GM12878 (cell line): ENCODE measurements at regions not wholly inside any gene's neighbourhood (a gene's known extent, or its start where the extent isn't known, plus 50 kb on each side); places are given as distances from the start of the nearest gene placed in this dataset.

Experiments
- ATAC-seq: fragments of 200-7000 bp; cut with Tn5 transposase; 3 replicates; pipeline ENCODE4 v1.9.1; 2020; ENCODE audit warnings: mild to moderate bottlenecking, moderate library complexity
- BruUV-seq: library from RNA; stranded (reverse); fragments of 400-500 nt; replicated peaks from 2 replicates; lab custom pipeline; 2021; lab: Mats Ljungman, UMichigan
- CTCF ChIA-PET: fragments of 300-600 bp; sonication (Branson Sonifier 250); formaldehyde crosslinking; extraction: SDS; loops from one replicate; lab custom pipeline; 2021; ENCODE audit warnings: inconsistent platforms; lab: Yijun Ruan, JAX
- POLR2A ChIA-PET: fragments of 350-600 bp; formaldehyde crosslinking; extraction: SDS; loops from one replicate; lab custom pipeline; 2021; ENCODE audit warnings: inconsistent platforms; lab: Charles Lee
- RAD21 ChIA-PET: fragments of 300-600 bp; sonication (Branson Sonifier 250); formaldehyde crosslinking; loops from one replicate; lab custom pipeline; 2023; ENCODE audit warnings: antibody characterized with exemption; ENCODE audit not compliant: unreplicated experiment; lab: Charles Lee
- SMC1A ChIA-PET: fragments of 300-600 bp; sonication (Branson Sonifier 250); formaldehyde crosslinking; loops from one replicate; lab custom pipeline; 2023; ENCODE audit not compliant: unreplicated experiment, uncharacterized antibody; lab: Charles Lee
- DNase-seq: peaks from one replicate; pipeline ENCODE4 v3.0.0-alpha.2; 2011; ENCODE audit warnings: low read depth, low spot score
- FAIRE-seq: peaks from 3 replicates; lab custom pipeline; 2011; peaks lifted over from hg19 to GRCh38; lab: Jason Lieb, UNC
- H2AFZ ChIP-seq: 2 replicates; pipeline ENCODE4 v1.6.0; 2011; ENCODE audit warnings: low read depth, low read length, control low read depth; ENCODE audit not compliant: control insufficient read depth
- H3K27ac ChIP-seq: 2 replicates; pipeline ENCODE4 v1.5.1; 2011; ENCODE audit warnings: control low read depth; ENCODE audit not compliant: control insufficient read depth, insufficient read depth
- H3K27me3 ChIP-seq, 2 experiments: replicated peaks in 1 of 2; 2 replicates each; pipeline versions ENCODE4 v1.6.0 to v1.6.1; 2011; ENCODE audit warnings: low read length in 1 of 2; ENCODE audit not compliant: control insufficient read depth in 2 of 2, insufficient read depth in 2 of 2
- H3K36me3 ChIP-seq, 2 experiments: 2 replicates each; pipeline ENCODE4 v1.5.1; 2011; ENCODE audit warnings: low read length in 1 of 2; ENCODE audit not compliant: control insufficient read depth in 2 of 2, insufficient read depth in 2 of 2
- H3K4me1 ChIP-seq: 2 replicates; pipeline ENCODE4 v1.6.1; 2011; ENCODE audit warnings: mild to moderate bottlenecking, low read length, moderate library complexity, mixed read lengths; ENCODE audit not compliant: control insufficient read depth, insufficient read depth
- H3K4me2 ChIP-seq: 2 replicates; pipeline ENCODE4 v1.6.0; 2011; ENCODE audit warnings: control low read depth; ENCODE audit not compliant: control insufficient read depth, insufficient read depth
- H3K4me3 ChIP-seq: fragments of 200-600 bp; sonication (generic); 2 replicates; pipeline ENCODE4 v1.5.1; 2016
- H3K79me2 ChIP-seq: 2 replicates; pipeline ENCODE4 v1.6.0; 2011; ENCODE audit warnings: low read length; ENCODE audit not compliant: control insufficient read depth, insufficient read depth
- H3K9ac ChIP-seq: 2 replicates; pipeline ENCODE4 v1.8.0; 2011; ENCODE audit warnings: low read length, control low read depth, mixed read lengths; ENCODE audit not compliant: control insufficient read depth, insufficient read depth
- H3K9me3 ChIP-seq: replicated peaks from 3 replicates; pipeline ENCODE4 v1.5.1; 2011; ENCODE audit warnings: mild to moderate bottlenecking, low read length; ENCODE audit not compliant: control insufficient read depth, insufficient read depth
- H4K20me1 ChIP-seq: 2 replicates; pipeline ENCODE4 v1.6.0; 2011; ENCODE audit not compliant: control insufficient read depth, insufficient read depth
- BRCA1 ChIP-seq: IDR thresholded peaks from 2 replicates; pipeline ENCODE4 v1.6.1; 2011; ENCODE audit warnings: low read depth, low read length, improper control_type of control experiment
- CEBPB ChIP-seq, 2 experiments: fragments of 150-350 bp in 1 of 2; IDR thresholded peaks; 2 replicates each; pipeline ENCODE4 v1.6.1; 2012 to 2014; ENCODE audit warnings: low read depth in 2 of 2, low read length in 2 of 2, borderline replicate concordance in 1 of 2, inconsistent platforms in 1 of 2
- FOS ChIP-seq: IDR thresholded peaks from 3 replicates; pipeline ENCODE4 v1.6.1; 2011; ENCODE audit warnings: borderline replicate concordance; ENCODE audit not compliant: insufficient read length; ENCODE audit errors: extremely low read depth
- GABPA ChIP-seq: IDR thresholded peaks from 2 replicates; pipeline ENCODE4 v1.6.1; 2014; ENCODE audit warnings: antibody characterized with exemption, low read depth, mild to moderate bottlenecking, inconsistent platforms
- HDAC6 ChIP-seq: fragments of 200-600 bp; sonication (generic); IDR thresholded peaks from one replicate; pipeline ENCODE4 v1.8.0; 2017; ENCODE audit warnings: antibody characterized with exemption; ENCODE audit not compliant: unreplicated experiment
- HDGF ChIP-seq: fragments of 450-650 bp; IDR thresholded peaks from 2 replicates; pipeline ENCODE4 v1.6.1; 2016; ENCODE audit warnings: antibody characterized with exemption
- IKZF2 ChIP-seq, 2 experiments: fragments of 450-650 bp; IDR thresholded peaks; 2 replicates each; pipeline ENCODE4 v1.6.1; 2017; ENCODE audit warnings: mild to moderate bottlenecking in 2 of 2, moderate library complexity in 2 of 2
- MTA2 ChIP-seq: fragments of 450-650 bp; IDR thresholded peaks from 2 replicates; pipeline ENCODE4 v1.6.1; 2016; ENCODE audit warnings: low read depth, mild to moderate bottlenecking, moderate library complexity
- PAX5 ChIP-seq: IDR thresholded peaks from 2 replicates; pipeline ENCODE4 v1.6.1; 2011; ENCODE audit warnings: low read depth, low read length, borderline replicate concordance
- RELA ChIP-seq: fragments of 450-650 bp; IDR thresholded peaks from 2 replicates; pipeline ENCODE4 v1.8.0; 2014; ENCODE audit warnings: borderline replicate concordance; ENCODE audit not compliant: partially characterized antibody
- SMAD1 ChIP-seq: fragments of 450-650 bp; IDR thresholded peaks from 2 replicates; pipeline ENCODE4 v1.6.1; 2018; ENCODE audit warnings: mild to moderate bottlenecking, low read depth; ENCODE audit not compliant: partially characterized antibody
- SMC3 ChIP-seq: IDR thresholded peaks from 2 replicates; pipeline ENCODE4 v1.6.1; 2011; ENCODE audit warnings: low read length, improper control_type of control experiment, borderline replicate concordance
- YY1 ChIP-seq: IDR thresholded peaks from 2 replicates; pipeline ENCODE4 v1.6.1; 2011; ENCODE audit warnings: low read depth, mild to moderate bottlenecking, low read length
- ZNF217 ChIP-seq: fragments of 450-650 bp; IDR thresholded peaks from 2 replicates; pipeline ENCODE4 v1.6.1; 2017; ENCODE audit warnings: antibody characterized with exemption, mild to moderate bottlenecking
- WGBS: methylation state at CpG from one replicate; pipeline ENCODE4 v1.1.6; 2016; ENCODE audit warnings: low lambda C conversion rate; ENCODE audit not compliant: insufficient replicate concordance, insufficient coverage; ENCODE audit errors: missing lambda C conversion rate; 5-methylcytosine and 5-hydroxymethylcytosine counted together
- in situ Hi-C: fragments of 300-500 bp; cut with MboI; formaldehyde crosslinking; loops from 9 replicates; pipeline ENCODE4 v1.14.3; 2018; ENCODE audit warnings: mixed read lengths
- intact Hi-C: fragments of 100-400 bp; cut with micrococcal nuclease; formaldehyde crosslinking; loops from one replicate; pipeline ENCODE4 v1.14.2; 2022; ENCODE audit not compliant: unreplicated experiment
- TF ChIP-seq, protein P1 (sequence below): IDR thresholded peaks from 2 replicates; pipeline ENCODE4 v1.6.1; 2012; ENCODE audit warnings: mild to moderate bottlenecking, low read depth, low read length

DNA sequence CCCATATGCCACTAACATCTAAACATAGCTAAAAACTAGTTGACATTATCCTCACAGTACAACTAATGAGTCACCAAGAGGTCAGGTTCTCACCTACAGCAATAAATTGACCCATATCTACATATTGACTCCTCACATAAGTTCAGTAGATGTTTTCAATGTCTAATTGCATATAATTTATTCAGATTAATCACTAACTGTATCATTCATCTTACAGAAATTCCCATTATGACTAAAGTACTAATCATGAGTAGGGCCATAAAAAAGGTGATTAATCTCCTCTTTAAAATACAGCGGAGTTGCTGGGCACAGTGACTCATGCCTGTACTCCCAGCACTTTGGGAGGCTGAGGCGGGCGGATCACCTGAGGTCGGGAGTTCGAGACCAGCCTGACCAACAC, 82.4 kb upstream of the ST3GAL6 start:
- Histone ChIP-seq H3K27me3 (no peaks in the 10 kb centered on the region), H3K9me3 (no peaks in the 10 kb centered on the region; the same call in 2 of the 3 replicates), H3K36me3 (no peaks in the 10 kb centered on the region), H3K9ac (no peak overlapping the region), H3K4me3 (no peak overlapping the region), H4K20me1 (no peaks in the 10 kb centered on the region), H3K4me1 (no peaks in the 10 kb centered on the region), H2AFZ (no peak overlapping the region), H3K4me2 (no peak overlapping the region), H3K79me2 (no peaks in the 10 kb centered on the region), H3K27ac (no peak overlapping the region)
- RAD21 ChIA-PET: no interaction called here
- BruUV-seq: no TSS peak
- DNase-seq (no peak), FAIRE-seq (no peak), ATAC-seq (no peak)
- intact Hi-C loops: no loop called here
- 85% methylated on average over 5 of the region's 5 CpGs for WGBS
- TF ChIP-seq, protein P1, sequence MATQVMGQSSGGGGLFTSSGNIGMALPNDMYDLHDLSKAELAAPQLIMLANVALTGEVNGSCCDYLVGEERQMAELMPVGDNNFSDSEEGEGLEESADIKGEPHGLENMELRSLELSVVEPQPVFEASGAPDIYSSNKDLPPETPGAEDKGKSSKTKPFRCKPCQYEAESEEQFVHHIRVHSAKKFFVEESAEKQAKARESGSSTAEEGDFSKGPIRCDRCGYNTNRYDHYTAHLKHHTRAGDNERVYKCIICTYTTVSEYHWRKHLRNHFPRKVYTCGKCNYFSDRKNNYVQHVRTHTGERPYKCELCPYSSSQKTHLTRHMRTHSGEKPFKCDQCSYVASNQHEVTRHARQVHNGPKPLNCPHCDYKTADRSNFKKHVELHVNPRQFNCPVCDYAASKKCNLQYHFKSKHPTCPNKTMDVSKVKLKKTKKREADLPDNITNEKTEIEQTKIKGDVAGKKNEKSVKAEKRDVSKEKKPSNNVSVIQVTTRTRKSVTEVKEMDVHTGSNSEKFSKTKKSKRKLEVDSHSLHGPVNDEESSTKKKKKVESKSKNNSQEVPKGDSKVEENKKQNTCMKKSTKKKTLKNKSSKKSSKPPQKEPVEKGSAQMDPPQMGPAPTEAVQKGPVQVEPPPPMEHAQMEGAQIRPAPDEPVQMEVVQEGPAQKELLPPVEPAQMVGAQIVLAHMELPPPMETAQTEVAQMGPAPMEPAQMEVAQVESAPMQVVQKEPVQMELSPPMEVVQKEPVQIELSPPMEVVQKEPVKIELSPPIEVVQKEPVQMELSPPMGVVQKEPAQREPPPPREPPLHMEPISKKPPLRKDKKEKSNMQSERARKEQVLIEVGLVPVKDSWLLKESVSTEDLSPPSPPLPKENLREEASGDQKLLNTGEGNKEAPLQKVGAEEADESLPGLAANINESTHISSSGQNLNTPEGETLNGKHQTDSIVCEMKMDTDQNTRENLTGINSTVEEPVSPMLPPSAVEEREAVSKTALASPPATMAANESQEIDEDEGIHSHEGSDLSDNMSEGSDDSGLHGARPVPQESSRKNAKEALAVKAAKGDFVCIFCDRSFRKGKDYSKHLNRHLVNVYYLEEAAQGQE: no peak
- TF ChIP-seq SMC3 (no peak), FOS (no peak), HDGF (no peak), ZNF217 (no peak), CEBPB (IDR thresholded peaks at IDR 0.05; ENCODE audit: borderline replicate concordance in 1 of 2, low read depth in 2 of 2, low read length in 2 of 2) (no peak), RELA (no peak), IKZF2 (IDR thresholded peaks at IDR 0.05) (no peak), HDAC6 (no peak), PAX5 (no peak), GABPA (no peak), YY1 (no peak), BRCA1 (no peak), MTA2 (no peak), SMAD1 (no peak)
- SMC1A ChIA-PET: no interaction called here
- POLR2A ChIA-PET: no interaction called here
- CTCF ChIA-PET: interaction anchor here (1.1 kb wide), 1 partner anchor 114 kb away, joined by 4 read pairs; no protein-coding TSS in a partner anchor
- in situ Hi-C loops: no loop called here
